SU-DHL-6 (cell line): ENCODE measurements at regions not wholly inside any gene's neighbourhood (a gene's known extent, or its start where the extent isn't known, plus 50 kb on each side); places are given as distances from the start of the nearest gene placed in this dataset.

Source experiments
- H2AFZ ChIP-seq: fragments of 200-600 bp; sonication (generic); 2 replicates; pipeline ENCODE4 v1.6.1; 2014; ENCODE audit warnings: low read depth, mild to moderate bottlenecking, moderate library complexity, mixed read lengths, antibody characterized with exemption, low read length; ENCODE audit not compliant: severe bottlenecking
- H3F3A ChIP-seq: fragments of 200-600 bp; shearing (Covaris generic); 2 replicates; pipeline ENCODE4 v1.6.0; 2016; ENCODE audit warnings: antibody characterized with exemption, mild to moderate bottlenecking; ENCODE audit not compliant: insufficient read depth
- H3K27ac ChIP-seq: fragments of 200-600 bp; sonication (generic); 2 replicates; pipeline ENCODE4 v1.5.1; 2016; ENCODE audit warnings: low read depth, mild to moderate bottlenecking, low read length, moderate library complexity, mixed read lengths
- H3K27me3 ChIP-seq: fragments of 200-600 bp; sonication (generic), shearing (Covaris generic); 2 replicates; pipeline ENCODE4 v1.6.0; 2014; ENCODE audit warnings: mild to moderate bottlenecking, low read length
- H3K36me3 ChIP-seq: fragments of 200-600 bp; sonication (generic); 2 replicates; pipeline ENCODE4 v1.6.1; 2014; ENCODE audit warnings: mild to moderate bottlenecking, low read length, mixed read lengths
- H3K4me2 ChIP-seq: fragments of 300-600, 200-600 bp; shearing (Covaris generic), sonication (generic); 2 replicates; pipeline ENCODE4 v1.6.0; 2014; ENCODE audit warnings: low read length, low read depth, mild to moderate bottlenecking; ENCODE audit not compliant: poor library complexity, severe bottlenecking
- H3K4me3 ChIP-seq: fragments of 200-600 bp; sonication (generic); 2 replicates; pipeline ENCODE4 v1.5.1; 2014; ENCODE audit warnings: antibody characterized with exemption, low read length, mild to moderate bottlenecking, mixed read lengths; ENCODE audit not compliant: insufficient read depth, poor library complexity, severe bottlenecking
- H3K79me2 ChIP-seq: fragments of 200-600 bp; sonication (generic); 2 replicates; pipeline ENCODE4 v1.6.1; 2014; ENCODE audit warnings: mild to moderate bottlenecking, low read length, moderate library complexity; ENCODE audit not compliant: insufficient read depth
- H3K9ac ChIP-seq: fragments of 200-600 bp; sonication (generic); 2 replicates; pipeline ENCODE4 v1.7.0; 2014; ENCODE audit warnings: mild to moderate bottlenecking, low read length
- H3K9me2 ChIP-seq: fragments of 200-600 bp; sonication (generic); replicated peaks from 2 replicates; pipeline ENCODE4 v1.6.1; 2014; ENCODE audit warnings: low read length; ENCODE audit not compliant: insufficient read depth
- H3K9me3 ChIP-seq: fragments of 200-600 bp; sonication (generic); 2 replicates; pipeline ENCODE4 v1.6.1; 2014; ENCODE audit warnings: low read length, mixed read lengths; ENCODE audit not compliant: insufficient read depth
- H4K20me1 ChIP-seq: fragments of 200-600 bp; sonication (generic); 2 replicates; pipeline ENCODE4 v1.6.1; 2014; ENCODE audit warnings: low read depth, mild to moderate bottlenecking, antibody characterized with exemption, low read length, moderate library complexity, mixed read lengths
- CTCF ChIP-seq: fragments of 200-600 bp; sonication (generic); IDR thresholded peaks from one replicate; pipeline ENCODE4 v1.5.1; 2017; ENCODE audit warnings: antibody characterized with exemption, mild to moderate bottlenecking, low read length, moderate library complexity; ENCODE audit not compliant: insufficient read depth, poor library complexity, severe bottlenecking
- EZH2phosphoT487 ChIP-seq: fragments of 200-600 bp; sonication (generic), shearing (Covaris generic); conservative IDR thresholded peaks from 2 replicates; pipeline ENCODE4 v1.6.1; 2018; ENCODE audit warnings: mild to moderate bottlenecking, antibody characterized with exemption, low read length, moderate library complexity, mixed read lengths

- Histone ChIP-seq H3K4me2 (no peak overlapping the region), H3K4me3 (no peak overlapping the region), H3K9me3 (no peaks in the 10 kb centered on the region)
Measured at GRCh38 chr7:33773053-33773452, 132.3 kb upstream of the BMPER start.

GRCh38 chr7:33774762-33775523 is 130.4 kb upstream of the BMPER start:
- no peak overlapping the region for H3K4me2 ChIP-seq
- no peaks in the 10 kb centered on the region for H4K20me1 ChIP-seq
- no peaks in the 10 kb centered on the region for H3F3A ChIP-seq
- TF ChIP-seq EZH2phosphoT487 = no peak
- no peak for TF ChIP-seq CTCF
- H3K4me3 ChIP-seq = no peak overlapping the region
- no peak overlapping the region for H3K27ac ChIP-seq
- H3K9me3 ChIP-seq = no peaks in the 10 kb centered on the region
- no peaks in the 10 kb centered on the region for H3K36me3 ChIP-seq
- H3K9ac ChIP-seq = no peak overlapping the region
- no peaks in the 10 kb centered on the region for H3K27me3 ChIP-seq
- H2AFZ ChIP-seq = no peak overlapping the region
- H3K79me2 ChIP-seq = no peaks in the 10 kb centered on the region
- no peaks in the 10 kb centered on the region for H3K9me2 ChIP-seq

More at GRCh38 chr7:33773053-33773452, 132.3 kb upstream of the BMPER start:
- Histone ChIP-seq H3K27ac (no peak overlapping the region), H4K20me1 (no peaks in the 10 kb centered on the region), H3K27me3 (no peaks in the 10 kb centered on the region), H3K79me2 (no peaks in the 10 kb centered on the region), H3K9ac (no peak overlapping the region), H3F3A (no peaks in the 10 kb centered on the region), H3K9me2 (no peaks in the 10 kb centered on the region), H3K36me3 (no peaks in the 10 kb centered on the region), H2AFZ (no peak overlapping the region)
- TF ChIP-seq EZH2phosphoT487 = no peak
- TF ChIP-seq CTCF = no peak

- Histone ChIP-seq H3K27ac (no peak overlapping the region), H3F3A (no peaks in the 10 kb centered on the region), H3K9me3 (no peaks in the 10 kb centered on the region), H3K36me3 (no peaks in the 10 kb centered on the region), H3K9me2 (no peaks in the 10 kb centered on the region), H3K4me3 (no peak overlapping the region), H3K79me2 (no peaks in the 10 kb centered on the region), H3K27me3 (no peaks in the 10 kb centered on the region), H3K4me2 (no peak overlapping the region), H3K9ac (no peak overlapping the region), H4K20me1 (no peaks in the 10 kb centered on the region), H2AFZ (no peak overlapping the region)
- TF ChIP-seq EZH2phosphoT487 = no peak
- no peak for TF ChIP-seq CTCF
Measured at GRCh38 chr7:33775790-33776189, 129.5 kb upstream of the BMPER start.
